Mucosa of rectum (tissue), 2 donors: ENCODE measurements at regions not wholly inside any gene's neighbourhood (a gene's known extent, or its start where the extent isn't known, plus 50 kb on each side); places are given as distances from the start of the nearest gene placed in this dataset.

Experiments used
- H3K27ac ChIP-seq, 2 donors: one replicate each; pipeline ENCODE4 v1.7.0; 2013; ENCODE audit warnings: inconsistent platforms in 2 of 2, low read depth in 2 of 2, low read length in 2 of 2
- H3K27me3 ChIP-seq, 2 donors: one replicate each; pipeline ENCODE4 v1.7.0; 2013; ENCODE audit warnings: low read length in 2 of 2; ENCODE audit not compliant: control insufficient read depth in 2 of 2, insufficient read depth in 2 of 2
- H3K36me3 ChIP-seq, 2 donors: one replicate each; pipeline ENCODE4 v1.7.0; 2013; ENCODE audit warnings: low read length in 2 of 2; ENCODE audit not compliant: control insufficient read depth in 2 of 2, insufficient read depth in 2 of 2
- H3K4me1 ChIP-seq, 2 donors: one replicate each; pipeline ENCODE4 v1.7.0; 2013; ENCODE audit warnings: low read length in 2 of 2, mild to moderate bottlenecking in 1 of 2; ENCODE audit not compliant: control insufficient read depth in 2 of 2, insufficient read depth in 2 of 2
- H3K4me3 ChIP-seq, 2 donors: one replicate each; pipeline ENCODE4 v1.7.0; 2013; ENCODE audit warnings: low read length in 2 of 2
- H3K9ac ChIP-seq, 2 donors: one replicate each; pipeline ENCODE4 v1.7.0; 2013; ENCODE audit warnings: low read length in 2 of 2, low read depth in 1 of 2, mild to moderate bottlenecking in 1 of 2
- H3K9me3 ChIP-seq, 2 donors: one replicate each; pipeline ENCODE4 v1.7.0; 2013; ENCODE audit warnings: low read length in 2 of 2; ENCODE audit not compliant: control insufficient read depth in 2 of 2
- donor health status: healthy.
- donor health status: Normal muscosa, but diverticular disease.

- no peak overlapping the region for H3K27ac ChIP-seq
- no peaks in the 10 kb centered on the region for H3K4me1 ChIP-seq
- no peaks in the 10 kb centered on the region for H3K27me3 ChIP-seq
- H3K9me3 ChIP-seq: no peaks in the 10 kb centered on the region
- H3K9ac ChIP-seq: no peak overlapping the region
- no peak overlapping the region for H3K4me3 ChIP-seq
- no peaks in the 10 kb centered on the region for H3K36me3 ChIP-seq
Measured at GRCh38 chr7:28231176-28231575, 50.6 kb upstream of the JAZF1 start.

GRCh38 chr7:28236560-28236959, 56.0 kb upstream of the JAZF1 start:
- Histone ChIP-seq H3K4me1 (no peaks in the 10 kb centered on the region), H3K4me3 (no peak overlapping the region), H3K36me3 (no peaks in the 10 kb centered on the region), H3K27ac (no peak overlapping the region), H3K9me3 (no peaks in the 10 kb centered on the region), H3K27me3 (no peaks in the 10 kb centered on the region), H3K9ac (no peak overlapping the region)

- Histone ChIP-seq H3K9me3 (no peaks in the 10 kb centered on the region), H3K9ac (no peak overlapping the region), H3K27me3 (no peaks in the 10 kb centered on the region), H3K27ac (no peak overlapping the region), H3K36me3 (no peaks in the 10 kb centered on the region), H3K4me3 (no peak overlapping the region), H3K4me1 (no peaks in the 10 kb centered on the region)
Measured at GRCh38 chr7:28237363-28237762, 56.8 kb upstream of the JAZF1 start.

- H3K27ac ChIP-seq: no peak overlapping the region
- H3K4me1 ChIP-seq: no peaks in the 10 kb centered on the region
- no peaks in the 10 kb centered on the region for H3K36me3 ChIP-seq
- H3K9me3 ChIP-seq: no peaks in the 10 kb centered on the region
- H3K27me3 ChIP-seq: no peaks in the 10 kb centered on the region
- H3K4me3 ChIP-seq: no peak overlapping the region
- no peak overlapping the region for H3K9ac ChIP-seq
Measured at GRCh38 chr7:28239823-28240204, 59.2 kb upstream of the JAZF1 start.

- H3K9ac ChIP-seq: no peak overlapping the region
- no peaks in the 10 kb centered on the region for H3K4me1 ChIP-seq
- H3K27me3 ChIP-seq: no peaks in the 10 kb centered on the region
- H3K36me3 ChIP-seq: no peaks in the 10 kb centered on the region
- H3K9me3 ChIP-seq: no peaks in the 10 kb centered on the region
- H3K27ac ChIP-seq: no peak overlapping the region
- H3K4me3 ChIP-seq: no peak overlapping the region
Measured at GRCh38 chr7:28240481-28240880, 59.9 kb upstream of the JAZF1 start.

- H3K9me3 ChIP-seq: no peaks in the 10 kb centered on the region
- no peak overlapping the region for H3K27ac ChIP-seq
- H3K27me3 ChIP-seq: no peaks in the 10 kb centered on the region
- no peak overlapping the region for H3K4me3 ChIP-seq
- no peaks in the 10 kb centered on the region for H3K36me3 ChIP-seq
- no peak overlapping the region for H3K9ac ChIP-seq
- H3K4me1 ChIP-seq: no peaks in the 10 kb centered on the region
Measured at GRCh38 chr7:28243861-28244260, 63.3 kb upstream of the JAZF1 start.

GRCh38 chr7:28245123-28245878, 64.7 kb upstream of the JAZF1 start:
- Histone ChIP-seq H3K4me1 (no peaks in the 10 kb centered on the region), H3K27me3 (no peaks in the 10 kb centered on the region), H3K9me3 (no peaks in the 10 kb centered on the region), H3K9ac (no peak overlapping the region), H3K36me3 (no peaks in the 10 kb centered on the region), H3K4me3 (no peak overlapping the region), H3K27ac (no peak overlapping the region)

GRCh38 chr7:28246921-28247461, 66.4 kb upstream of the JAZF1 start:
- Histone ChIP-seq H3K9ac (no peak overlapping the region), H3K36me3 (no peaks in the 10 kb centered on the region), H3K27ac (no peak overlapping the region), H3K4me3 (no peak overlapping the region), H3K4me1 (no peaks in the 10 kb centered on the region), H3K27me3 (no peaks in the 10 kb centered on the region), H3K9me3 (no peaks in the 10 kb centered on the region)

GRCh38 chr7:28258240-28258639, 77.6 kb upstream of the JAZF1 start:
- no peaks in the 10 kb centered on the region for H3K36me3 ChIP-seq
- peaks cover 0 to 3% of the 10 kb centered on the region in 2 donors for H3K4me1 ChIP-seq
- no peak overlapping the region for H3K27ac ChIP-seq
- H3K9me3 ChIP-seq: no peaks in the 10 kb centered on the region
- H3K9ac ChIP-seq: no peak overlapping the region
- H3K27me3 ChIP-seq: no peaks in the 10 kb centered on the region
- H3K4me3 ChIP-seq: no peak overlapping the region

- Histone ChIP-seq H3K9ac (no peak overlapping the region), H3K27ac (no peak overlapping the region), H3K4me3 (no peak overlapping the region), H3K27me3 (no peaks in the 10 kb centered on the region), H3K4me1 (peaks cover 4 to 5% of the 10 kb centered on the region in 2 donors), H3K9me3 (no peaks in the 10 kb centered on the region), H3K36me3 (no peaks in the 10 kb centered on the region)
Measured at GRCh38 chr7:28260969-28261368, 80.4 kb upstream of the JAZF1 start.
